ENCODE measurements at regions not wholly inside any gene's neighbourhood (a gene's known extent, or its start where the extent isn't known, plus 50 kb on each side); places are given as distances from the start of the nearest gene placed in this dataset.

DNA sequence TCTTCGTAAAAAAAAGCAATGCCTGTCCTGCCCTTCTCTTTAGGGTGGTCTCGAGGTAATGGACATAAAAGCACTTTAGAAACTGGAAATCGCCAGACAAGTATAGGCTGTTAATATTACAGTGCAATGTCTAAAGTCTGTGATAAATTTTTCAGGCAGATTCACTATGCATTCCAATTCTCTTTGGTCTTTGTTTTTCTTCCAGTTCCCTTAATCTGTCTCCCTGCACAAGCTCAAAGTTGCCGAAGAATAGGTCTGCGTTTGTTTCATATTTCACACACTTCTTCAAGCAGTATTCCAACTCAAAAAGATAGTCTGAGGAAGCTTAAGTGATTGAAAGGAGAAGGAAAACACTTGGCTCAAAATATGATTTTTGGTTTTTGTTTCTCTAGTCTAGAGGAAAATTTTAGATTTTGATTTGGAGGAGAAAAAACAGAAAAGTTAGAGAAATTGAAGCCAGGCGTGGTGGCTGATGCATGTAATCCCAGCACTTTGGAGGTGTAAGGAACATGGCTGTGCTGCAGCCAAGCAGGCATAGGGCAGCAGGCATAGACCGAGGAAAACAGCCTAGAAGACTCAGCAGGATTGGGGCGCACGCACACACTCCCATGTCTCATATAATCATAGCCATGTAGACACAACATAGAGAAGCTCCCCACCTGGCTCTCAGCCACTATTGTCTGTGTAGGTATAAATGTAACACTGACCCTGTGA is 96.2 kb upstream of the TMPO start:
- TF ChIP-seq, protein P1, sequence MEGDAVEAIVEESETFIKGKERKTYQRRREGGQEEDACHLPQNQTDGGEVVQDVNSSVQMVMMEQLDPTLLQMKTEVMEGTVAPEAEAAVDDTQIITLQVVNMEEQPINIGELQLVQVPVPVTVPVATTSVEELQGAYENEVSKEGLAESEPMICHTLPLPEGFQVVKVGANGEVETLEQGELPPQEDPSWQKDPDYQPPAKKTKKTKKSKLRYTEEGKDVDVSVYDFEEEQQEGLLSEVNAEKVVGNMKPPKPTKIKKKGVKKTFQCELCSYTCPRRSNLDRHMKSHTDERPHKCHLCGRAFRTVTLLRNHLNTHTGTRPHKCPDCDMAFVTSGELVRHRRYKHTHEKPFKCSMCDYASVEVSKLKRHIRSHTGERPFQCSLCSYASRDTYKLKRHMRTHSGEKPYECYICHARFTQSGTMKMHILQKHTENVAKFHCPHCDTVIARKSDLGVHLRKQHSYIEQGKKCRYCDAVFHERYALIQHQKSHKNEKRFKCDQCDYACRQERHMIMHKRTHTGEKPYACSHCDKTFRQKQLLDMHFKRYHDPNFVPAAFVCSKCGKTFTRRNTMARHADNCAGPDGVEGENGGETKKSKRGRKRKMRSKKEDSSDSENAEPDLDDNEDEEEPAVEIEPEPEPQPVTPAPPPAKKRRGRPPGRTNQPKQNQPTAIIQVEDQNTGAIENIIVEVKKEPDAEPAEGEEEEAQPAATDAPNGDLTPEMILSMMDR (IDR thresholded peaks at IDR 0.05; ENCODE audit: control insufficient read depth, insufficient read depth, low read depth, low read length, missing control alignments) = no peak

DNA sequence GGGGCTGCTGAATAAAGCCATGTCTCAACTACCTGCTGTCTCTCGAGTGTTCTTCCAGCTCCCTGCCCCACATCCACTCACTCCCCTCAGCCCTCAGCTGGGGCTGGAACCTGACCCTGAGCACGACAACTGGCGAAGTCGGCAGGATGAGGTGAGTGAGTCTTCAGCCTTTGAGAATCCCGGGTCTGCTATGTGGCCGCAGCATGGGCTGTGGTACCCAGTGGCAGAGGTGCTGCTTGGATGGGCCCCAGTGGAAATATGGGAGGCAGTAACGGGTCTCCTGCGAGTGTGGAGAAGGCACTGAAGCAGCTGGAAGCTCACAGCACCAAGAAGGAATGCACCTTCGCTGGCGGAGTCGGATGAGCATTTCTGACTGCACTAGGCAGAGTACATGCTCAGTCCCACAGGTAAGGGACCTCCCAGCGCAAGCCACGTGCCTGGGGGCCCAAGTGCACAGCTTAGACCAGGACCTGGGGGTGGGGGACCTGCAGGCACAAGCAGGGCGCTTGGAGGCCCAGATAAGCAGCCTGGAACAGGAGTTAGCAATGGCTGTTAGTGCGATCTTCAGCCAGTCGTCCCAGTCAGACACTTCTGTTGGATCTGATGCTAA is 95.5 kb upstream of the TMPO start:
- TF ChIP-seq, protein P1 (IDR thresholded peaks at IDR 0.05; ENCODE audit: control insufficient read depth, insufficient read depth, low read depth, low read length, missing control alignments) = no peak
- no peak for DNase-seq (ENCODE audit: low read depth)
- no peak overlapping the region for H3K4me3 ChIP-seq (ENCODE audit: control insufficient read depth, low read depth, low read length)

More for the DNA sequence above, 96.2 kb upstream of the TMPO start:
- H3K4me3 ChIP-seq (ENCODE audit: control insufficient read depth, low read depth, low read length) = no peak overlapping the region
- no peak for DNase-seq (ENCODE audit: low read depth)

DNA sequence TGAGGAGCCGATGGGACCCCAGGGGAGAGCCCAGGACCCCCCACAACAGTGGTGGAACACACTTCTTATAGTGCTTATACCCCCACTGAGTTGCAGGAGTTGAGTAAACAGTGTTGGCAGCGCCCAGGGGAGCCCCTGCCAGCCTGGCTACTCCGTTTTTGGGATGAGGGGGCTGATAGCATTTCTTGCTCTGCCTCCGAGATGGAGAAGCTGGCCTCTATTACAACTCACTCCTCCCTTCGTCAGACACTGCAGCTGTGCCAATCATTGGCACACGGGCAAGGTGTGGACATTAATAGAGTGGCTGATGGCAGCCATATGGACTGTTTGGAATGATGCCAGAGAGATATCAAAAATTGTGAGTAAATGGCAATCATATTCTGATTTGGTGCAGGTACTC is 94.9 kb upstream of the TMPO start:
- H3K4me3 ChIP-seq (ENCODE audit: control insufficient read depth, low read depth, low read length) = no peak overlapping the region
- DNase-seq (ENCODE audit: low read depth) = no peak
- TF ChIP-seq, protein P1 (IDR thresholded peaks at IDR 0.05; ENCODE audit: control insufficient read depth, insufficient read depth, low read depth, low read length, missing control alignments) = no peak

DNA sequence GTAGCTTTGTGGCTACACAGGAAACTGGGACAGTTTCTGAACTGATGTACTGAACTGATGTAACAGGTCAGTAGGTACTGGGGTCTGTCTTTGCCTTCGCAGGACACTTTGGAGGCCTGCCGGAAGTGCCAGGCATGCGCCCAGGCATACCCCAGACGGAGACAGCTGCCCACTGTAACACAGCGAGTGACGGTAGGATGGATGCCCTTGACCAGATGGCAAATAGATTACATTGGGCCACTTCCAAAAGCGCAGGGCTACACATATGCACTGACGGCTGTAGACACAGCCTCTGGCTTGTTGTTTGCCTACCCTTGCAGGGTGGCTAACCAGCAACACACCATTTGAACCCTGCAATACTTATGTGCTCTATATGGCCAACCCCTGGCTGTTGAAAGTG is 94.1 kb upstream of the TMPO start:
- no peak for DNase-seq (ENCODE audit: low read depth)
- TF ChIP-seq, protein P1 (IDR thresholded peaks at IDR 0.05; ENCODE audit: control insufficient read depth, insufficient read depth, low read depth, low read length, missing control alignments) = no peak
- H3K4me3 ChIP-seq (ENCODE audit: control insufficient read depth, low read depth, low read length) = no peak overlapping the region

DNA sequence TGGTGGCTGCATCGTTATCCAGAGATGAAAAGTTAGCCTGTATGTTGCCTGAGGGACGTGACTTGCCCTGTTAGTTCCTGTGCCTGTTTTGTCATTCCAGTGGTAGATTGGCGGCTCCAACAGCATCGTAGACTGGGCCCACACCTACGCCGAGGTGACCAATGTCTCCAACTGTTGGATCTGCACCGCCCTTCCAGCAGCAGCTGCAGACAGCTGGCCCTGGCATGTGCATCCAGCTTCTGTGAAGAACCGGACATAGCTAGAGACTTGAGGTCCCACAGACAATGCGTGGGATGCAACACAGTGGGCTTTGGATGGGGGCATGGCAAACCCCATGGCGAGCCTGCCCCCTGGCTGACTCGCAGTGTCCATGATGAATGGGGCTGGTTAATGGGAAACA is 93.0 kb upstream of the TMPO start:
- TF ChIP-seq, protein P1 (IDR thresholded peaks at IDR 0.05; ENCODE audit: control insufficient read depth, insufficient read depth, low read depth, low read length, missing control alignments) = no peak
- no peak for DNase-seq (ENCODE audit: low read depth)
- H3K4me3 ChIP-seq (ENCODE audit: control insufficient read depth, low read depth, low read length) = no peak overlapping the region

DNA sequence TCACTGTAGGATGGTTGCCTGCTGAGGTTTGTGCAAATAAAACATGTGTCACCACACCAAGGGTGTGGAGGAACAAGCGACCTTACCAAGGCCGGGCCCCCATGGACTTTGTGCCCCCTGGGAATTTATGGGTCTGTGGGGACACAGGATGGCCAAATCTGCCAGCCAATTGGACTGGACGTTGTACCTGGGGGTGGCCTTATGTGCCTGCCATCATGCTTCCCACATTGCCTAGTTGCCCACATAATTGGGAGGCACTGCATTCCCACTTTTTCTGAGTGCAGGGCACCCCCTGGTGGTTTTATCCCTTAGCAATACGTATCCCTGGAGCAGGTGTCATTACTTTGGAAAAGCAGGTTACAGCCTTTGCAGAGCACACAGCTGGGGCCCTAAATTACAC is 92.6 kb upstream of the TMPO start:
- DNase-seq (ENCODE audit: low read depth) = no peak
- no peak overlapping the region for H3K4me3 ChIP-seq (ENCODE audit: control insufficient read depth, low read depth, low read length)
- TF ChIP-seq, protein P1 (IDR thresholded peaks at IDR 0.05; ENCODE audit: control insufficient read depth, insufficient read depth, low read depth, low read length, missing control alignments) = peak; percentile 38
